A673 (cell line): ENCODE measurements at regions not wholly inside any gene's neighbourhood (a gene's known extent, or its start where the extent isn't known, plus 50 kb on each side); places are given as distances from the start of the nearest gene placed in this dataset.

Experiments
- BruUV-seq: library from RNA; stranded (reverse); fragments of 400-500 nt; replicated peaks from 2 replicates; lab custom pipeline; 2021; lab: Mats Ljungman, UMichigan
- CTCF ChIA-PET: fragments of 300-600 bp; sonication (Branson Sonifier 250); formaldehyde crosslinking; loops from one replicate; lab custom pipeline; 2022; ENCODE audit warnings: antibody characterized with exemption; lab: Charles Lee
- POLR2A ChIA-PET: fragments of 300-600 bp; sonication (Branson Sonifier 250); formaldehyde crosslinking; loops from one replicate; lab custom pipeline; 2022; ENCODE audit warnings: antibody characterized with exemption; ENCODE audit not compliant: low non-redundant PET; lab: Charles Lee
- DNase-seq: peaks from one replicate; pipeline ENCODE4 v3.0.0-alpha.2; 2015; ENCODE audit warnings: low spot score
- H3K27ac ChIP-seq: fragments of 200-600 bp; sonication (generic); 2 replicates; pipeline ENCODE4 v1.5.1; 2016; ENCODE audit warnings: mixed run types, low read depth, mild to moderate bottlenecking, mixed read lengths, antibody characterized with exemption, low read length; ENCODE audit not compliant: poor library complexity, severe bottlenecking
- H3K27me3 ChIP-seq: fragments of 200-600 bp; sonication (generic); replicated peaks from 2 replicates; pipeline ENCODE4 v1.6.1; 2017; ENCODE audit warnings: mixed run types, low read depth, mild to moderate bottlenecking, mixed read lengths, antibody characterized with exemption, low read length; ENCODE audit not compliant: insufficient read depth, poor library complexity
- H3K36me3 ChIP-seq: fragments of 200-600 bp; sonication (generic); 2 replicates; pipeline ENCODE4 v1.6.1; 2016; ENCODE audit warnings: mixed run types, mild to moderate bottlenecking, mixed read lengths, antibody characterized with exemption, low read length; ENCODE audit not compliant: insufficient read depth, poor library complexity, severe bottlenecking
- H3K4me1 ChIP-seq: fragments of 200-600 bp; sonication (generic); 2 replicates; pipeline ENCODE4 v1.6.1; 2017; ENCODE audit warnings: mixed run types, mild to moderate bottlenecking, mixed read lengths, antibody characterized with exemption, low read length; ENCODE audit not compliant: insufficient read depth, poor library complexity, severe bottlenecking
- H3K4me3 ChIP-seq: fragments of 200-600 bp; sonication (generic); 2 replicates; pipeline ENCODE4 v1.5.1; 2016; ENCODE audit warnings: low read depth, mixed run types, mild to moderate bottlenecking, mixed read lengths, low read length; ENCODE audit not compliant: poor library complexity, severe bottlenecking
- H3K9me3 ChIP-seq: fragments of 200-600 bp; sonication (generic); 2 replicates; pipeline ENCODE4 v1.6.1; 2016; ENCODE audit warnings: mixed run types, low read depth, mild to moderate bottlenecking, mixed read lengths, antibody characterized with exemption, low read length; ENCODE audit not compliant: poor library complexity, severe bottlenecking
- CTCF ChIP-seq: fragments of 300-800, 200-600 bp; sonication (generic); conservative IDR thresholded peaks from 2 replicates; pipeline ENCODE4 v1.5.1; 2017; ENCODE audit warnings: low read depth, mild to moderate bottlenecking, antibody characterized with exemption, low read length, moderate library complexity, mixed read lengths
- EZH2 ChIP-seq: fragments of 200-600 bp; sonication (generic); IDR thresholded peaks from 2 replicates; pipeline ENCODE4 v1.6.1; 2017; ENCODE audit warnings: borderline replicate concordance, low read depth, mild to moderate bottlenecking, mixed read lengths, antibody characterized with exemption, low read length; ENCODE audit not compliant: poor library complexity, severe bottlenecking
- intact Hi-C: fragments of 100-400 bp; cut with micrococcal nuclease; formaldehyde crosslinking; loops from one replicate; pipeline ENCODE4 v1.10.0; 2022; ENCODE audit not compliant: unreplicated experiment

GRCh38 chr15:93294896-93295295 lies 205.9 kb upstream of the RGMA start:
- H3K27ac ChIP-seq = no peak overlapping the region
- no peaks in the 10 kb centered on the region for H3K36me3 ChIP-seq
- H3K27me3 ChIP-seq = no peaks in the 10 kb centered on the region
- POLR2A ChIA-PET = no interaction called here
- intact Hi-C loops = no loop called here
- no peaks in the 10 kb centered on the region for H3K9me3 ChIP-seq
- peaks cover 44% of the 10 kb centered on the region for H3K4me1 ChIP-seq
- BruUV-seq = no TSS peak
- DNase-seq = peak; percentile 17
- H3K4me3 ChIP-seq = no peak overlapping the region
- CTCF ChIA-PET = no interaction called here
- 0 out of 2 replicates have a peak, but pooled peaks have one; percentile 9 for TF ChIP-seq CTCF
- no peak for TF ChIP-seq EZH2

GRCh38 chr15:93294066-93294465 lies 205.1 kb upstream of the RGMA start:
- H3K9me3 ChIP-seq = no peaks in the 10 kb centered on the region
- no TSS peak for BruUV-seq
- intact Hi-C loops = no loop called here
- no peaks in the 10 kb centered on the region for H3K36me3 ChIP-seq
- no peak for DNase-seq
- no peaks in the 10 kb centered on the region for H3K27me3 ChIP-seq
- no peak overlapping the region for H3K4me3 ChIP-seq
- no peak for TF ChIP-seq EZH2
- TF ChIP-seq CTCF = no peak
- ChIA-PET POLR2A (interaction anchor here (0.7 kb wide), 1 partner anchor 327 kb away, joined by 3 read pairs; no protein-coding TSS in a partner anchor), CTCF (no interaction called here)
- H3K4me1 ChIP-seq = peaks cover 39% of the 10 kb centered on the region
- H3K27ac ChIP-seq = no peak overlapping the region

GRCh38 chr15:93291380-93291779 lies 202.4 kb upstream of the RGMA start:
- CTCF ChIA-PET = no interaction called here

More at GRCh38 chr15:93291380-93291779, 202.4 kb upstream of the RGMA start:
- POLR2A ChIA-PET = no interaction called here
- Histone ChIP-seq H3K4me1 (peaks cover 21% of the 10 kb centered on the region), H3K27ac (no peak overlapping the region), H3K9me3 (no peaks in the 10 kb centered on the region), H3K36me3 (no peaks in the 10 kb centered on the region), H3K4me3 (no peak overlapping the region), H3K27me3 (no peaks in the 10 kb centered on the region)
- no peak for DNase-seq
- TF ChIP-seq EZH2 = no peak
- TF ChIP-seq CTCF = no peak
- intact Hi-C loops = no loop called here
- no TSS peak for BruUV-seq
